IMR-90 (cell line): ENCODE measurements at regions not wholly inside any gene's neighbourhood (a gene's known extent, or its start where the extent isn't known, plus 50 kb on each side); places are given as distances from the start of the nearest gene placed in this dataset.

Experiments
- ATAC-seq: fragments of 200-7000 bp; cut with Tn5 transposase; 2 replicates; pipeline ENCODE4 v1.9.1; 2020; ENCODE audit warnings: low read depth, mild to moderate bottlenecking, moderate library complexity
- BruUV-seq: library from RNA; stranded (reverse); fragments of 400-500 nt; replicated peaks from 2 replicates; lab custom pipeline; 2021; lab: Mats Ljungman, UMichigan
- CTCF ChIA-PET: fragments of 300-600 bp; formaldehyde crosslinking; extraction: SDS; loops from one replicate; lab custom pipeline; 2021; ENCODE audit warnings: antibody characterized with exemption; lab: Yijun Ruan, JAX
- POLR2A ChIA-PET: fragments of 300-600 bp; sonication (Branson Sonifier 250); formaldehyde crosslinking; loops from one replicate; lab custom pipeline; 2022; ENCODE audit warnings: antibody characterized with exemption; ENCODE audit not compliant: unreplicated experiment; lab: Charles Lee
- DNase-seq: peaks from one replicate; pipeline ENCODE4 v3.0.0; 2013
- H2AFZ ChIP-seq: replicated peaks from 2 replicates; pipeline ENCODE3; 2013; ENCODE audit warnings: low read length, mild to moderate bottlenecking; ENCODE audit not compliant: poor library complexity
- H2AK5ac ChIP-seq: 2 replicates; pipeline ENCODE4 v1.6.1; 2013; ENCODE audit warnings: low read depth, low read length, inconsistent platforms
- H2AK9ac ChIP-seq: replicated peaks from 2 replicates; pipeline ENCODE3; 2013; ENCODE audit warnings: mild to moderate bottlenecking, low read depth, low read length, moderate library complexity; ENCODE audit not compliant: poor library complexity
- H2BK120ac ChIP-seq: 2 replicates; pipeline ENCODE4 v1.6.1; 2013; ENCODE audit warnings: low read depth, low read length, inconsistent platforms
- H2BK15ac ChIP-seq: 3 replicates; pipeline ENCODE4 v1.6.1; 2013; ENCODE audit warnings: low read depth, low read length, inconsistent platforms
- H2BK20ac ChIP-seq: 2 replicates; pipeline ENCODE4 v1.6.1; 2013; ENCODE audit warnings: low read depth, mild to moderate bottlenecking, inconsistent platforms, low read length, moderate library complexity
- H2BK5ac ChIP-seq: 2 replicates; pipeline ENCODE4 v1.6.1; 2013; ENCODE audit warnings: mild to moderate bottlenecking, low read depth, low read length, inconsistent platforms; ENCODE audit not compliant: poor library complexity, severe bottlenecking
- H3K14ac ChIP-seq: replicated peaks from 2 replicates; pipeline ENCODE4 v1.6.1; 2013; ENCODE audit warnings: low read depth, low read length, inconsistent platforms
- H3K18ac ChIP-seq: 2 replicates; pipeline ENCODE4 v1.6.1; 2013; ENCODE audit warnings: low read depth, low read length, control low read depth
- H3K23ac ChIP-seq: 2 replicates; pipeline ENCODE4 v1.6.1; 2013; ENCODE audit warnings: low read depth, low read length, inconsistent platforms
- H3K27ac ChIP-seq: 2 replicates; pipeline ENCODE4 v1.5.1; 2013; ENCODE audit warnings: mild to moderate bottlenecking, control low read depth, low read length; ENCODE audit not compliant: insufficient read depth
- H3K27me3 ChIP-seq: 2 replicates; pipeline ENCODE4 v1.6.1; 2013; ENCODE audit warnings: low read length; ENCODE audit not compliant: control insufficient read depth, insufficient read depth
- H3K36me3 ChIP-seq: 2 replicates; pipeline ENCODE4 v1.6.1; 2013; ENCODE audit warnings: low read length, mixed read lengths; ENCODE audit not compliant: control insufficient read depth, insufficient read depth
- H3K4ac ChIP-seq: 2 replicates; pipeline ENCODE4 v1.6.1; 2013; ENCODE audit warnings: low read depth, low read length, inconsistent platforms
- H3K4me1 ChIP-seq: 2 replicates; pipeline ENCODE4 v1.6.1; 2013; ENCODE audit warnings: low read length, mixed read lengths; ENCODE audit not compliant: control insufficient read depth, insufficient read depth
- H3K4me2 ChIP-seq: 2 replicates; pipeline ENCODE4 v1.6.1; 2013; ENCODE audit warnings: low read depth, mild to moderate bottlenecking, control low read depth, low read length, moderate library complexity
- H3K4me3 ChIP-seq: 2 replicates; pipeline ENCODE4 v1.5.1; 2013; ENCODE audit warnings: low read depth, mild to moderate bottlenecking, control low read depth, low read length, moderate library complexity; ENCODE audit not compliant: insufficient read depth
- H3K56ac ChIP-seq: 2 replicates; pipeline ENCODE4 v1.6.1; 2013; ENCODE audit warnings: low read length, inconsistent platforms; ENCODE audit not compliant: insufficient read depth; ENCODE audit errors: extremely low read depth
- H3K79me1 ChIP-seq, 2 experiments: 2 replicates each; pipeline ENCODE4 v1.6.1; 2013; ENCODE audit warnings: low read length in 2 of 2, inconsistent platforms in 1 of 2, low read depth in 1 of 2
- H3K9ac ChIP-seq: 2 replicates; pipeline ENCODE4 v1.6.1; 2013; ENCODE audit warnings: low read depth, low read length, control low read depth
- H3K9me1 ChIP-seq: 2 replicates; pipeline ENCODE4 v1.6.1; 2013; ENCODE audit warnings: low read length, inconsistent platforms; ENCODE audit not compliant: insufficient read depth
- H3K9me3 ChIP-seq: 2 replicates; pipeline ENCODE4 v1.6.1; 2013; ENCODE audit warnings: low read length; ENCODE audit not compliant: control insufficient read depth, insufficient read depth
- H4K20me1 ChIP-seq: 2 replicates; pipeline ENCODE4 v1.6.1; 2013; ENCODE audit warnings: low read length, inconsistent platforms; ENCODE audit not compliant: insufficient read depth
- H4K5ac ChIP-seq: 2 replicates; pipeline ENCODE4 v1.6.1; 2013; ENCODE audit warnings: mild to moderate bottlenecking, low read depth, low read length, control low read depth
- H4K8ac ChIP-seq, 2 experiments: 2 replicates each; pipeline ENCODE4 v1.6.1; 2013; ENCODE audit warnings: low read depth in 2 of 2, low read length in 2 of 2, control low read depth in 1 of 2, inconsistent platforms in 1 of 2
- H4K91ac ChIP-seq: 2 replicates; pipeline ENCODE4 v1.6.1; 2013; ENCODE audit warnings: low read depth, low read length, inconsistent platforms; ENCODE audit not compliant: insufficient read depth
- BHLHE40 ChIP-seq: fragments of 150-350 bp; IDR thresholded peaks from 2 replicates; pipeline ENCODE4 v1.6.1; 2016; ENCODE audit warnings: mild to moderate bottlenecking, low read depth, low read length
- CEBPB ChIP-seq: IDR thresholded peaks from 2 replicates; pipeline ENCODE4 v1.6.1; 2012; ENCODE audit warnings: low read depth, low read length, improper control_type of control experiment
- FOS ChIP-seq: fragments of 150-350 bp; IDR thresholded peaks from 2 replicates; pipeline ENCODE4 v1.6.1; 2016; ENCODE audit warnings: low read depth, low read length
- MXI1 ChIP-seq: IDR thresholded peaks from 2 replicates; pipeline ENCODE4 v1.6.1; 2012; ENCODE audit warnings: low read depth, mild to moderate bottlenecking, low read length, moderate library complexity, borderline replicate concordance
- NFE2L2 ChIP-seq: fragments of 150-350 bp; IDR thresholded peaks from 2 replicates; pipeline ENCODE4 v1.6.1; 2016; ENCODE audit warnings: low read depth, mild to moderate bottlenecking, low read length
- RAD21 ChIP-seq: IDR thresholded peaks from 2 replicates; pipeline ENCODE4 v1.6.1; 2012; ENCODE audit warnings: low read length, improper control_type of control experiment
- RCOR1 ChIP-seq: IDR thresholded peaks from 2 replicates; pipeline ENCODE4 v1.6.1; 2012; ENCODE audit warnings: mild to moderate bottlenecking, low read length, improper control_type of control experiment; ENCODE audit not compliant: insufficient replicate concordance
- RFX5 ChIP-seq: IDR thresholded peaks from 2 replicates; pipeline ENCODE4 v1.8.0; 2012; ENCODE audit warnings: low read depth, mild to moderate bottlenecking, low read length, moderate library complexity
- WGBS, 2 experiments: methylation state at CpG; one replicate each; pipeline versions ENCODE4 v1.1.5 to v1.1.7; 2013; ENCODE audit warnings: missing lambda C conversion rate in 2 of 2; ENCODE audit not compliant: insufficient read length in 1 of 2; ENCODE audit errors: extremely low coverage in 2 of 2; 5-methylcytosine and 5-hydroxymethylcytosine counted together
- dilution Hi-C: fragments of 300-500 bp; cut with HindIII; formaldehyde crosslinking; loops from one replicate; pipeline ENCODE4 v1.14.3; 2018; ENCODE audit warnings: low sequenced_read_pairs; ENCODE audit not compliant: unreplicated experiment
- in situ Hi-C: fragments of 300-500 bp; cut with MboI; formaldehyde crosslinking; loops from 3 replicates; pipeline ENCODE4 v1.14.3; 2019; ENCODE audit warnings: low sequenced_read_pairs, inconsistent platforms, mixed read lengths
- intact Hi-C: fragments of 100-400 bp; cut with micrococcal nuclease; formaldehyde crosslinking; loops from 2 replicates; pipeline ENCODE4 v1.10.0; 2022
- TF ChIP-seq, protein P1 (sequence below): fragments of 150-350 bp; IDR thresholded peaks from 2 replicates; pipeline ENCODE4 v1.6.1; 2016; ENCODE audit warnings: low read depth, mild to moderate bottlenecking, low read length, moderate library complexity, borderline replicate concordance

DNA sequence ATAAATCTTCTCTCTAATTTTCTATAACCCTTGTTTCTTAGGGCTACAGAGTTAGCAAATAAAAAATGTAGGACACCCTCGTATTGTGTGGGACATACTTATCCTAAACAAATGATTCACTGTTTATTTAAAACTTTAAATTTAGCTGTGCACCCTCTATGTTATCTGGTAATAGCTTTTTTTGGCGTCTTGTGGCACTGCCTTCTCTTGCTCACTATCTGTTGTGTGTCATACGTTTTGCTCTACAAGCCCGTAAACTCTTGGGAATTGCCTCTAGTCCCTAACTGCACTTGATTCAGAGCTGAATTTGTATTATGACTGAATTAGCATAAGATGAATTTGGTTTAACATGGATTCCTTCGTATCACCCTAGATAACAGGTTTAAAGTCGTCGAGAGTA, 144.3 kb upstream of the MYOCD start:
- ATAC-seq (0 out of 2 replicates have a peak, but pooled peaks have one; percentile 18), DNase-seq (peak; percentile 68)
- Histone ChIP-seq H3K36me3 (no peaks in the 10 kb centered on the region), H3K14ac (0 out of 2 replicates have a peak overlapping the region, but pooled peaks have one; percentile 2), H3K79me1 (no peaks in the 10 kb centered on the region), H3K9me1 (no peaks in the 10 kb centered on the region), H3K23ac (no peak overlapping the region), H4K8ac (peak overlapping the region; percentile 4 to 23; a peak in 2 of 4 replicates), H4K5ac (no peak overlapping the region; the same call in 1 of the 2 replicates), H3K9ac (no peak overlapping the region), H2AFZ (no peak overlapping the region), H4K91ac (peak overlapping the region; percentile 37; the same call in 1 of the 2 replicates), H2BK120ac (peak overlapping the region; percentile 75), H2BK15ac (peak overlapping the region; percentile 1; the same call in 1 of the 3 replicates), H3K4ac (peak overlapping the region; percentile 2; the same call in 1 of the 2 replicates), H3K9me3 (no peaks in the 10 kb centered on the region), H2AK9ac (no peak overlapping the region), H3K56ac (no peak overlapping the region), H2AK5ac (peak overlapping the region; percentile 23; the same call in 1 of the 2 replicates), H3K27ac (no peak overlapping the region), H3K4me3 (no peak overlapping the region), H2BK5ac (peak overlapping the region; percentile 49), H3K4me1 (peaks cover 6% of the 10 kb centered on the region; the same call in 1 of the 2 replicates), H4K20me1 (no peaks in the 10 kb centered on the region), H2BK20ac (peak overlapping the region; percentile 40), H3K27me3 (no peaks in the 10 kb centered on the region), H3K4me2 (peak overlapping the region; percentile 50; the same call in 1 of the 2 replicates), H3K18ac (peak overlapping the region; percentile 88; the same call in 1 of the 2 replicates)
- TF ChIP-seq RFX5 (no peak), FOS (peak; percentile 32; the same call in 1 of the 2 replicates), RCOR1 (no peak), MXI1 (no peak), CEBPB (no peak), RAD21 (no peak), BHLHE40 (no peak), NFE2L2 (no peak)
- TF ChIP-seq, protein P1, sequence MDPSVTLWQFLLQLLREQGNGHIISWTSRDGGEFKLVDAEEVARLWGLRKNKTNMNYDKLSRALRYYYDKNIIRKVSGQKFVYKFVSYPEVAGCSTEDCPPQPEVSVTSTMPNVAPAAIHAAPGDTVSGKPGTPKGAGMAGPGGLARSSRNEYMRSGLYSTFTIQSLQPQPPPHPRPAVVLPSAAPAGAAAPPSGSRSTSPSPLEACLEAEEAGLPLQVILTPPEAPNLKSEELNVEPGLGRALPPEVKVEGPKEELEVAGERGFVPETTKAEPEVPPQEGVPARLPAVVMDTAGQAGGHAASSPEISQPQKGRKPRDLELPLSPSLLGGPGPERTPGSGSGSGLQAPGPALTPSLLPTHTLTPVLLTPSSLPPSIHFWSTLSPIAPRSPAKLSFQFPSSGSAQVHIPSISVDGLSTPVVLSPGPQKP = no peak
- dilution Hi-C loops (no loop called here), in situ Hi-C loops (loop anchor here (25.0 kb wide), 1 partner anchor 491 kb away; the partner anchor contains the start of gene ELAC2), intact Hi-C loops (no loop called here)
- ChIA-PET CTCF (interaction anchor here (1.2 kb wide), 1 partner anchor 24 kb away, joined by 3 read pairs; no protein-coding TSS in a partner anchor), POLR2A (no interaction called here)
- no TSS peak for BruUV-seq
- 10% methylated on average over 2 of the region's 7 CpGs; no CpG with 5 or more reads in 1 of the 2 experiments for WGBS, 2 experiments
